Ascending aorta (tissue), 2 donors: ENCODE measurements at regions not wholly inside any gene's neighbourhood (a gene's known extent, or its start where the extent isn't known, plus 50 kb on each side); places are given as distances from the start of the nearest gene placed in this dataset.

Source experiments
- DNase-seq, 2 donors: peaks; one replicate each; pipeline ENCODE4 v3.0.0-alpha.2; 2019; ENCODE audit warnings: low spot score in 2 of 2
- H3K27ac ChIP-seq, 2 donors: fragments of 200-600 bp; sonication (generic); one replicate each; pipeline ENCODE4 v1.5.1; 2016 to 2017; ENCODE audit warnings: mild to moderate bottlenecking in 1 of 2
- H3K27me3 ChIP-seq: fragments of 200-600 bp; sonication (generic); one replicate; pipeline ENCODE4 v1.5.1; 2017
- H3K36me3 ChIP-seq, 2 donors: fragments of 200-600 bp; sonication (generic); one replicate each; pipeline ENCODE4 v1.5.1; 2016
- H3K4me1 ChIP-seq, 2 donors: fragments of 200-600 bp; sonication (generic); one replicate each; pipeline ENCODE4 v1.5.1; 2016 to 2017; ENCODE audit warnings: mild to moderate bottlenecking in 1 of 2
- H3K4me3 ChIP-seq, 2 donors: fragments of 200-600 bp; sonication (generic); one replicate each; pipeline ENCODE4 v1.5.1; 2016 to 2017; ENCODE audit warnings: mild to moderate bottlenecking in 1 of 2
- H3K9me3 ChIP-seq, 2 donors: fragments of 200-600 bp; sonication (generic); one replicate each; pipeline ENCODE4 v1.5.1; 2016
- CTCF ChIP-seq, 3 experiments: fragments of 200-600 bp in 2 of 3; fragments of 450-650 bp in 1 of 3; sonication (generic) in 2 of 3; IDR thresholded peaks; one replicate each; pipeline ENCODE4 v1.5.1; 2016 to 2019; ENCODE audit warnings: antibody characterized with exemption in 3 of 3, mild to moderate bottlenecking in 1 of 3, moderate library complexity in 1 of 3
- intact Hi-C: fragments of 100-400 bp; cut with DNase I; formaldehyde crosslinking; loops from one replicate; pipeline ENCODE4 v1.15.1; 2023

GRCh38 chr12:116629480-116629879 lies 70.3 kb downstream of the MAP1LC3B2 start:
- no peak for TF ChIP-seq CTCF (IDR thresholded peaks at IDR 0.05)
- Histone ChIP-seq H3K27ac (no peak overlapping the region), H3K4me3 (no peak overlapping the region), H3K36me3 (no peaks in the 10 kb centered on the region), H3K4me1 (no peaks in the 10 kb centered on the region), H3K27me3 (no peaks in the 10 kb centered on the region), H3K9me3 (no peaks in the 10 kb centered on the region)
- no peak for DNase-seq
- intact Hi-C loops = no loop called here

- no peaks in the 10 kb centered on the region for H3K27me3 ChIP-seq
- no peaks in the 10 kb centered on the region for H3K9me3 ChIP-seq
- H3K4me1 ChIP-seq = no peaks in the 10 kb centered on the region
- no peak for DNase-seq
- TF ChIP-seq CTCF (IDR thresholded peaks at IDR 0.05) = no peak
- H3K36me3 ChIP-seq = no peaks in the 10 kb centered on the region
- H3K4me3 ChIP-seq = no peak overlapping the region
- intact Hi-C loops = no loop called here
- H3K27ac ChIP-seq = no peak overlapping the region
Observed at GRCh38 chr12:116628989-116629388, 69.8 kb downstream of the MAP1LC3B2 start.

DNA sequence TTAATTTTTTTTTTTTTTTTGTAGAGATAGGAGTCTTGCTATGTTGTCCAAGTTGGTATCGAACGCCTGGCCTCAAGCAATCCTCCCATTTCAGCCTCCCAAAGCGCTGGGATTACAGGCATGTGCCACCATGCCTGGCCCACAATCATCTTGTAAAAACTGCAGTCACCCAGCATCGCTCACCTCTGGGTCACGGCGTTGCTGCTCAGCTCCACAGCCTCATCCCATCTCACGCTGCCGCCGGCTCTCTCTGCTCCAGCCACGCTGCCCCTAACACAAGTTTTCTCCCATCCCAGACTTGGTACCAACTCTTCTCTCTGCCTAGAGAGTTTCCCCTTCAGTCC lies 69.2 kb downstream of the MAP1LC3B2 start:
- DNase-seq = no peak
- no peaks in the 10 kb centered on the region for H3K36me3 ChIP-seq
- no peak for TF ChIP-seq CTCF (IDR thresholded peaks at IDR 0.05)
- intact Hi-C loops = no loop called here
- H3K27ac ChIP-seq = no peak overlapping the region
- H3K9me3 ChIP-seq = no peaks in the 10 kb centered on the region
- no peaks in the 10 kb centered on the region for H3K27me3 ChIP-seq
- H3K4me1 ChIP-seq = no peaks in the 10 kb centered on the region
- no peak overlapping the region for H3K4me3 ChIP-seq
